IMR-90 (cell line): ENCODE measurements at regions not wholly inside any gene's neighbourhood (a gene's known extent, or its start where the extent isn't known, plus 50 kb on each side); places are given as distances from the start of the nearest gene placed in this dataset.

ENCODE experiments used
- ATAC-seq: fragments of 200-7000 bp; cut with Tn5 transposase; 2 replicates; pipeline ENCODE4 v1.9.1; 2020; ENCODE audit warnings: low read depth, mild to moderate bottlenecking, moderate library complexity
- BruUV-seq: library from RNA; stranded (reverse); fragments of 400-500 nt; replicated peaks from 2 replicates; lab custom pipeline; 2021; lab: Mats Ljungman, UMichigan
- CTCF ChIA-PET: fragments of 300-600 bp; formaldehyde crosslinking; extraction: SDS; loops from one replicate; lab custom pipeline; 2021; ENCODE audit warnings: antibody characterized with exemption; lab: Yijun Ruan, JAX
- POLR2A ChIA-PET: fragments of 300-600 bp; sonication (Branson Sonifier 250); formaldehyde crosslinking; loops from one replicate; lab custom pipeline; 2022; ENCODE audit warnings: antibody characterized with exemption; ENCODE audit not compliant: unreplicated experiment; lab: Charles Lee
- DNase-seq: peaks from one replicate; pipeline ENCODE4 v3.0.0; 2013
- H2AFZ ChIP-seq: replicated peaks from 2 replicates; pipeline ENCODE3; 2013; ENCODE audit warnings: low read length, mild to moderate bottlenecking; ENCODE audit not compliant: poor library complexity
- H2AK5ac ChIP-seq: 2 replicates; pipeline ENCODE4 v1.6.1; 2013; ENCODE audit warnings: low read depth, low read length, inconsistent platforms
- H2AK9ac ChIP-seq: replicated peaks from 2 replicates; pipeline ENCODE3; 2013; ENCODE audit warnings: mild to moderate bottlenecking, low read depth, low read length, moderate library complexity; ENCODE audit not compliant: poor library complexity
- H2BK120ac ChIP-seq: 2 replicates; pipeline ENCODE4 v1.6.1; 2013; ENCODE audit warnings: low read depth, low read length, inconsistent platforms
- H2BK15ac ChIP-seq: 3 replicates; pipeline ENCODE4 v1.6.1; 2013; ENCODE audit warnings: low read depth, low read length, inconsistent platforms
- H2BK20ac ChIP-seq: 2 replicates; pipeline ENCODE4 v1.6.1; 2013; ENCODE audit warnings: low read depth, mild to moderate bottlenecking, inconsistent platforms, low read length, moderate library complexity
- H2BK5ac ChIP-seq: 2 replicates; pipeline ENCODE4 v1.6.1; 2013; ENCODE audit warnings: mild to moderate bottlenecking, low read depth, low read length, inconsistent platforms; ENCODE audit not compliant: poor library complexity, severe bottlenecking
- H3K14ac ChIP-seq: replicated peaks from 2 replicates; pipeline ENCODE4 v1.6.1; 2013; ENCODE audit warnings: low read depth, low read length, inconsistent platforms
- H3K18ac ChIP-seq: 2 replicates; pipeline ENCODE4 v1.6.1; 2013; ENCODE audit warnings: low read depth, low read length, control low read depth
- H3K23ac ChIP-seq: 2 replicates; pipeline ENCODE4 v1.6.1; 2013; ENCODE audit warnings: low read depth, low read length, inconsistent platforms
- H3K27ac ChIP-seq: 2 replicates; pipeline ENCODE4 v1.5.1; 2013; ENCODE audit warnings: mild to moderate bottlenecking, control low read depth, low read length; ENCODE audit not compliant: insufficient read depth
- H3K27me3 ChIP-seq: 2 replicates; pipeline ENCODE4 v1.6.1; 2013; ENCODE audit warnings: low read length; ENCODE audit not compliant: control insufficient read depth, insufficient read depth
- H3K36me3 ChIP-seq: 2 replicates; pipeline ENCODE4 v1.6.1; 2013; ENCODE audit warnings: low read length, mixed read lengths; ENCODE audit not compliant: control insufficient read depth, insufficient read depth
- H3K4ac ChIP-seq: 2 replicates; pipeline ENCODE4 v1.6.1; 2013; ENCODE audit warnings: low read depth, low read length, inconsistent platforms
- H3K4me1 ChIP-seq: 2 replicates; pipeline ENCODE4 v1.6.1; 2013; ENCODE audit warnings: low read length, mixed read lengths; ENCODE audit not compliant: control insufficient read depth, insufficient read depth
- H3K4me2 ChIP-seq: 2 replicates; pipeline ENCODE4 v1.6.1; 2013; ENCODE audit warnings: low read depth, mild to moderate bottlenecking, control low read depth, low read length, moderate library complexity
- H3K4me3 ChIP-seq: 2 replicates; pipeline ENCODE4 v1.5.1; 2013; ENCODE audit warnings: low read depth, mild to moderate bottlenecking, control low read depth, low read length, moderate library complexity; ENCODE audit not compliant: insufficient read depth
- H3K56ac ChIP-seq: 2 replicates; pipeline ENCODE4 v1.6.1; 2013; ENCODE audit warnings: low read length, inconsistent platforms; ENCODE audit not compliant: insufficient read depth; ENCODE audit errors: extremely low read depth
- H3K79me1 ChIP-seq, 2 experiments: 2 replicates each; pipeline ENCODE4 v1.6.1; 2013; ENCODE audit warnings: low read length in 2 of 2, inconsistent platforms in 1 of 2, low read depth in 1 of 2
- H3K9ac ChIP-seq: 2 replicates; pipeline ENCODE4 v1.6.1; 2013; ENCODE audit warnings: low read depth, low read length, control low read depth
- H3K9me1 ChIP-seq: 2 replicates; pipeline ENCODE4 v1.6.1; 2013; ENCODE audit warnings: low read length, inconsistent platforms; ENCODE audit not compliant: insufficient read depth
- H3K9me3 ChIP-seq: 2 replicates; pipeline ENCODE4 v1.6.1; 2013; ENCODE audit warnings: low read length; ENCODE audit not compliant: control insufficient read depth, insufficient read depth
- H4K20me1 ChIP-seq: 2 replicates; pipeline ENCODE4 v1.6.1; 2013; ENCODE audit warnings: low read length, inconsistent platforms; ENCODE audit not compliant: insufficient read depth
- H4K5ac ChIP-seq: 2 replicates; pipeline ENCODE4 v1.6.1; 2013; ENCODE audit warnings: mild to moderate bottlenecking, low read depth, low read length, control low read depth
- H4K8ac ChIP-seq, 2 experiments: 2 replicates each; pipeline ENCODE4 v1.6.1; 2013; ENCODE audit warnings: low read depth in 2 of 2, low read length in 2 of 2, control low read depth in 1 of 2, inconsistent platforms in 1 of 2
- H4K91ac ChIP-seq: 2 replicates; pipeline ENCODE4 v1.6.1; 2013; ENCODE audit warnings: low read depth, low read length, inconsistent platforms; ENCODE audit not compliant: insufficient read depth
- BHLHE40 ChIP-seq: fragments of 150-350 bp; IDR thresholded peaks from 2 replicates; pipeline ENCODE4 v1.6.1; 2016; ENCODE audit warnings: mild to moderate bottlenecking, low read depth, low read length
- CEBPB ChIP-seq: IDR thresholded peaks from 2 replicates; pipeline ENCODE4 v1.6.1; 2012; ENCODE audit warnings: low read depth, low read length, improper control_type of control experiment
- CHD1 ChIP-seq: IDR thresholded peaks from 2 replicates; pipeline ENCODE4 v1.6.1; 2012; ENCODE audit warnings: low read depth, low read length, improper control_type of control experiment
- FOS ChIP-seq: fragments of 150-350 bp; IDR thresholded peaks from 2 replicates; pipeline ENCODE4 v1.6.1; 2016; ENCODE audit warnings: low read depth, low read length
- MAFK ChIP-seq: IDR thresholded peaks from 2 replicates; pipeline ENCODE4 v1.6.1; 2012; ENCODE audit warnings: low read depth, low read length, improper control_type of control experiment
- MAZ ChIP-seq: IDR thresholded peaks from 2 replicates; pipeline ENCODE4 v1.6.1; 2012; ENCODE audit warnings: low read depth, mild to moderate bottlenecking, low read length, improper control_type of control experiment, moderate library complexity, borderline replicate concordance
- MXI1 ChIP-seq: IDR thresholded peaks from 2 replicates; pipeline ENCODE4 v1.6.1; 2012; ENCODE audit warnings: low read depth, mild to moderate bottlenecking, low read length, moderate library complexity, borderline replicate concordance
- NFE2L2 ChIP-seq: fragments of 150-350 bp; IDR thresholded peaks from 2 replicates; pipeline ENCODE4 v1.6.1; 2016; ENCODE audit warnings: low read depth, mild to moderate bottlenecking, low read length
- POLR2A ChIP-seq: IDR thresholded peaks from 2 replicates; pipeline ENCODE4 v1.6.1; 2012; ENCODE audit warnings: mild to moderate bottlenecking, low read depth, low read length
- RAD21 ChIP-seq: IDR thresholded peaks from 2 replicates; pipeline ENCODE4 v1.6.1; 2012; ENCODE audit warnings: low read length, improper control_type of control experiment
- RCOR1 ChIP-seq: IDR thresholded peaks from 2 replicates; pipeline ENCODE4 v1.6.1; 2012; ENCODE audit warnings: mild to moderate bottlenecking, low read length, improper control_type of control experiment; ENCODE audit not compliant: insufficient replicate concordance
- RFX5 ChIP-seq: IDR thresholded peaks from 2 replicates; pipeline ENCODE4 v1.8.0; 2012; ENCODE audit warnings: low read depth, mild to moderate bottlenecking, low read length, moderate library complexity
- SMC3 ChIP-seq: fragments of 150-350 bp; IDR thresholded peaks from 2 replicates; pipeline ENCODE4 v1.6.1; 2016; ENCODE audit warnings: low read depth, mild to moderate bottlenecking, antibody characterized with exemption, low read length, moderate library complexity
- WGBS, 2 experiments: methylation state at CpG; one replicate each; pipeline versions ENCODE4 v1.1.5 to v1.1.7; 2013; ENCODE audit warnings: missing lambda C conversion rate in 2 of 2; ENCODE audit not compliant: insufficient read length in 1 of 2; ENCODE audit errors: extremely low coverage in 2 of 2; 5-methylcytosine and 5-hydroxymethylcytosine counted together
- dilution Hi-C: fragments of 300-500 bp; cut with HindIII; formaldehyde crosslinking; loops from one replicate; pipeline ENCODE4 v1.14.3; 2018; ENCODE audit warnings: low sequenced_read_pairs; ENCODE audit not compliant: unreplicated experiment
- in situ Hi-C: fragments of 300-500 bp; cut with MboI; formaldehyde crosslinking; loops from 3 replicates; pipeline ENCODE4 v1.14.3; 2019; ENCODE audit warnings: low sequenced_read_pairs, inconsistent platforms, mixed read lengths
- intact Hi-C: fragments of 100-400 bp; cut with micrococcal nuclease; formaldehyde crosslinking; loops from 2 replicates; pipeline ENCODE4 v1.10.0; 2022
- TF ChIP-seq, protein P1 (sequence below): conservative IDR thresholded peaks from 2 replicates; pipeline ENCODE4 v1.5.1; 2012; ENCODE audit warnings: mild to moderate bottlenecking, low read depth, low read length, improper control_type of control experiment
- TF ChIP-seq, protein P2 (sequence below): fragments of 150-350 bp; IDR thresholded peaks from 2 replicates; pipeline ENCODE4 v1.6.1; 2017; ENCODE audit warnings: mild to moderate bottlenecking, antibody characterized with exemption, low read length, low read depth
- TF ChIP-seq, protein P3 (sequence below): fragments of 150-350 bp; IDR thresholded peaks from 2 replicates; pipeline ENCODE4 v1.6.1; 2016; ENCODE audit warnings: low read depth, mild to moderate bottlenecking, low read length, moderate library complexity, borderline replicate concordance

DNA sequence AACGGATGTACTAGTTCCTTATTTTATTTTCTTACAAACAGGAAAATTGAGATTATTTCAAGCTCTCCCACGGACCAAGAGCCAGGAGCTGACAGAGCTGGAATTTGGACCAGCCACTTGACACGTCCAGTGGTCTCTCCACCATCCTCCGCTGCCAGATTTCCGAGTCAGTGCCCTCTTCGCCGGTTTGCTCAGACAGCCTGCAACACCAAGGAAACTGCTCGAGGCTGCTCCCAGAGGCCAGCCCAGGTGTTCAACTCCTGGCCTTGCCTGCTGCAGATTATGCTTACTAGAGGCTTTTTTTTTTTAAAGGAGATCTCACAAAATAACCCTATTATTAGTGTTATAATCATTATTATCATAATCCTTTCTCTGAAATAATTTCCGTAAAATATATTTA is 779.8 kb downstream of the RNF144A start:
- CTCF ChIA-PET: no interaction called here
- H4K20me1 ChIP-seq: no peaks in the 10 kb centered on the region
- in situ Hi-C loops: no loop called here
- dilution Hi-C loops: no loop called here
- BruUV-seq: no TSS peak
- no peak overlapping the region for H2AK5ac ChIP-seq
- POLR2A ChIA-PET: no interaction called here
- no peak overlapping the region for H3K27ac ChIP-seq
- no peak overlapping the region for H3K4ac ChIP-seq
- no peak overlapping the region for H3K4me2 ChIP-seq
- no peak overlapping the region for H3K18ac ChIP-seq
- no peak overlapping the region for H2BK120ac ChIP-seq
- no peak overlapping the region for H2BK15ac ChIP-seq
- no peak overlapping the region for H3K23ac ChIP-seq
- no peak overlapping the region for H4K8ac ChIP-seq
- H2BK20ac ChIP-seq: no peak overlapping the region
- no peaks in the 10 kb centered on the region for H3K79me1 ChIP-seq
- WGBS, 2 experiments: 57% methylated on average over 4 of the region's 9 CpGs; no CpG with 5 or more reads in 1 of the 2 experiments
- H3K4me1 ChIP-seq: no peaks in the 10 kb centered on the region
- H2AK9ac ChIP-seq: no peak overlapping the region
- ATAC-seq (no peak), DNase-seq (no peak)
- no peak overlapping the region for H2BK5ac ChIP-seq
- H3K56ac ChIP-seq: no peak overlapping the region
- no peak for TF ChIP-seq CEBPB
- no peak for TF ChIP-seq MAFK
- TF ChIP-seq, protein P1, sequence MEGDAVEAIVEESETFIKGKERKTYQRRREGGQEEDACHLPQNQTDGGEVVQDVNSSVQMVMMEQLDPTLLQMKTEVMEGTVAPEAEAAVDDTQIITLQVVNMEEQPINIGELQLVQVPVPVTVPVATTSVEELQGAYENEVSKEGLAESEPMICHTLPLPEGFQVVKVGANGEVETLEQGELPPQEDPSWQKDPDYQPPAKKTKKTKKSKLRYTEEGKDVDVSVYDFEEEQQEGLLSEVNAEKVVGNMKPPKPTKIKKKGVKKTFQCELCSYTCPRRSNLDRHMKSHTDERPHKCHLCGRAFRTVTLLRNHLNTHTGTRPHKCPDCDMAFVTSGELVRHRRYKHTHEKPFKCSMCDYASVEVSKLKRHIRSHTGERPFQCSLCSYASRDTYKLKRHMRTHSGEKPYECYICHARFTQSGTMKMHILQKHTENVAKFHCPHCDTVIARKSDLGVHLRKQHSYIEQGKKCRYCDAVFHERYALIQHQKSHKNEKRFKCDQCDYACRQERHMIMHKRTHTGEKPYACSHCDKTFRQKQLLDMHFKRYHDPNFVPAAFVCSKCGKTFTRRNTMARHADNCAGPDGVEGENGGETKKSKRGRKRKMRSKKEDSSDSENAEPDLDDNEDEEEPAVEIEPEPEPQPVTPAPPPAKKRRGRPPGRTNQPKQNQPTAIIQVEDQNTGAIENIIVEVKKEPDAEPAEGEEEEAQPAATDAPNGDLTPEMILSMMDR: no peak
- no peak for TF ChIP-seq MXI1
- no peak for TF ChIP-seq RAD21
- no peak for TF ChIP-seq RFX5
- TF ChIP-seq, protein P2, sequence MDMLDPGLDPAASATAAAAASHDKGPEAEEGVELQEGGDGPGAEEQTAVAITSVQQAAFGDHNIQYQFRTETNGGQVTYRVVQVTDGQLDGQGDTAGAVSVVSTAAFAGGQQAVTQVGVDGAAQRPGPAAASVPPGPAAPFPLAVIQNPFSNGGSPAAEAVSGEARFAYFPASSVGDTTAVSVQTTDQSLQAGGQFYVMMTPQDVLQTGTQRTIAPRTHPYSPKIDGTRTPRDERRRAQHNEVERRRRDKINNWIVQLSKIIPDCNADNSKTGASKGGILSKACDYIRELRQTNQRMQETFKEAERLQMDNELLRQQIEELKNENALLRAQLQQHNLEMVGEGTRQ: no peak
- no peak for TF ChIP-seq MAZ
- TF ChIP-seq RCOR1: no peak
- no peak for TF ChIP-seq FOS
- no peak for TF ChIP-seq POLR2A
- TF ChIP-seq BHLHE40: no peak
- TF ChIP-seq SMC3: no peak
- TF ChIP-seq, protein P3, sequence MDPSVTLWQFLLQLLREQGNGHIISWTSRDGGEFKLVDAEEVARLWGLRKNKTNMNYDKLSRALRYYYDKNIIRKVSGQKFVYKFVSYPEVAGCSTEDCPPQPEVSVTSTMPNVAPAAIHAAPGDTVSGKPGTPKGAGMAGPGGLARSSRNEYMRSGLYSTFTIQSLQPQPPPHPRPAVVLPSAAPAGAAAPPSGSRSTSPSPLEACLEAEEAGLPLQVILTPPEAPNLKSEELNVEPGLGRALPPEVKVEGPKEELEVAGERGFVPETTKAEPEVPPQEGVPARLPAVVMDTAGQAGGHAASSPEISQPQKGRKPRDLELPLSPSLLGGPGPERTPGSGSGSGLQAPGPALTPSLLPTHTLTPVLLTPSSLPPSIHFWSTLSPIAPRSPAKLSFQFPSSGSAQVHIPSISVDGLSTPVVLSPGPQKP: no peak
- no peak for TF ChIP-seq CHD1
- no peak for TF ChIP-seq NFE2L2
- no peaks in the 10 kb centered on the region for H3K36me3 ChIP-seq
- H3K27me3 ChIP-seq: no peaks in the 10 kb centered on the region
- no peak overlapping the region for H3K14ac ChIP-seq
- no peak overlapping the region for H4K5ac ChIP-seq
- H3K9me1 ChIP-seq: no peaks in the 10 kb centered on the region
- intact Hi-C loops: no loop called here
- no peak overlapping the region for H4K91ac ChIP-seq
- no peak overlapping the region for H3K9ac ChIP-seq
- H3K9me3 ChIP-seq: no peaks in the 10 kb centered on the region
- H2AFZ ChIP-seq: no peak overlapping the region
- H3K4me3 ChIP-seq: no peak overlapping the region
